Skin of body (tissue), 1 donor: ENCODE measurements at regions not wholly inside any gene's neighbourhood (a gene's known extent, or its start where the extent isn't known, plus 50 kb on each side); places are given as distances from the start of the nearest gene placed in this dataset.
"Not testable (repeated sequence)": the region's sequence is repeated elsewhere in the genome, so short reads cannot be mapped to it uniquely, and the experiment has no call there.

ENCODE experiments used
- DNase-seq: peaks from one replicate; lab custom pipeline; 2025; lab: John Stamatoyannopoulos, UW

GRCh38 chr13:78868991-78869390, 210.0 kb upstream of the OBI1 start:
- no peak for DNase-seq

GRCh38 chr13:78867655-78868054, 208.7 kb upstream of the OBI1 start:
- DNase-seq, result no peak

- DNase-seq, result not testable (repeated sequence)
Measured at GRCh38 chr13:78866076-78866475, 207.1 kb upstream of the OBI1 start.

- no peak for DNase-seq
Measured at GRCh38 chr13:78862446-78862845, 203.5 kb upstream of the OBI1 start.

- DNase-seq, result no peak
Measured at GRCh38 chr13:78852709-78853108, 193.8 kb upstream of the OBI1 start.

- no peak for DNase-seq
Measured at GRCh38 chr13:78845656-78846365, 186.9 kb upstream of the OBI1 start.

- DNase-seq, result peak; percentile 1
Measured at GRCh38 chr13:78844106-78844505, 185.2 kb upstream of the OBI1 start.

GRCh38 chr13:78841358-78841963, 182.5 kb upstream of the OBI1 start:
- DNase-seq, result no peak

GRCh38 chr13:78836238-78836784, 177.4 kb upstream of the OBI1 start:
- no peak for DNase-seq

GRCh38 chr13:78832461-78832860, 173.5 kb upstream of the OBI1 start:
- no peak for DNase-seq

- no peak for DNase-seq
Measured at GRCh38 chr13:78830508-78830907, 171.6 kb upstream of the OBI1 start.

GRCh38 chr13:78829821-78830220, 170.9 kb upstream of the OBI1 start:
- no peak for DNase-seq

- no peak for DNase-seq
Measured at GRCh38 chr13:78827471-78827870, 168.5 kb upstream of the OBI1 start.

GRCh38 chr13:78826936-78827335, 168.0 kb upstream of the OBI1 start:
- DNase-seq, result no peak

GRCh38 chr13:78826312-78826711, 167.4 kb upstream of the OBI1 start:
- DNase-seq, result no peak

- DNase-seq, result no peak
Measured at GRCh38 chr13:78820541-78820940, 161.6 kb upstream of the OBI1 start.

GRCh38 chr13:78816592-78816991, 157.6 kb upstream of the OBI1 start:
- no peak for DNase-seq

GRCh38 chr13:78816154-78816553, 157.2 kb upstream of the OBI1 start:
- DNase-seq, result no peak

- DNase-seq, result no peak
Measured at GRCh38 chr13:78806457-78806856, 147.5 kb upstream of the OBI1 start.

GRCh38 chr13:78802912-78803311, 144.0 kb upstream of the OBI1 start:
- no peak for DNase-seq

- DNase-seq, result no peak
Measured at GRCh38 chr13:78787190-78787589, 128.2 kb upstream of the OBI1 start.

GRCh38 chr13:78786459-78786858, 127.5 kb upstream of the OBI1 start:
- DNase-seq, result no peak

GRCh38 chr13:78785764-78786163, 126.8 kb upstream of the OBI1 start:
- no peak for DNase-seq
